Ovary (tissue), 7 donors: ENCODE measurements at regions not wholly inside any gene's neighbourhood (a gene's known extent, or its start where the extent isn't known, plus 50 kb on each side); places are given as distances from the start of the nearest gene placed in this dataset.
A peak's percentile ranks its signal among the peaks of the same experiment; 100 is the strongest.

ENCODE experiments used
- DNase-seq, 5 donors: peaks; one replicate each; pipeline ENCODE4 v3.0.0-alpha.2; 2019 to 2020
- H3K27ac ChIP-seq, 2 donors: fragments of 200-600 bp; one replicate each; pipeline versions ENCODE4 v1.5.1 to v1.8.0; 2019 to 2022
- H3K27me3 ChIP-seq: fragments of 200-600 bp; one replicate; pipeline ENCODE4 v1.8.0; 2022
- H3K36me3 ChIP-seq: fragments of 200-600 bp; sonication (generic); one replicate; pipeline ENCODE4 v1.5.1; 2019
- H3K4me1 ChIP-seq: one replicate; pipeline ENCODE4 v1.8.1; 2013; ENCODE audit warnings: mild to moderate bottlenecking, moderate library complexity; ENCODE audit not compliant: insufficient read depth
- H3K4me3 ChIP-seq: fragments of 200-600 bp; sonication (generic); one replicate; pipeline ENCODE4 v1.5.1; 2017
- H3K9me3 ChIP-seq, 2 donors: fragments of 200-600 bp in 1 of 2; sonication (generic) in 1 of 2; one replicate each; pipeline versions ENCODE4 v1.5.1 to v1.8.1; 2013 to 2019; ENCODE audit warnings: mild to moderate bottlenecking in 1 of 2, moderate library complexity in 1 of 2
- CTCF ChIP-seq, 3 donors: fragments of 450-650 bp in 2 of 3; fragments of 200-600 bp in 1 of 3; IDR thresholded peaks; one replicate each; pipeline versions ENCODE4 v1.5.1 to v1.8.0; 2016 to 2022; ENCODE audit warnings: antibody characterized with exemption in 3 of 3, mild to moderate bottlenecking in 1 of 3
- EP300 ChIP-seq: sonication (generic); formaldehyde crosslinking; IDR thresholded peaks from one replicate; pipeline ENCODE4 v1.6.1; 2017; ENCODE audit warnings: antibody characterized with exemption
- POLR2A ChIP-seq: fragments of 450-650 bp; IDR thresholded peaks from one replicate; pipeline ENCODE4 v1.6.1; 2017; ENCODE audit warnings: antibody characterized with exemption, mild to moderate bottlenecking, moderate library complexity
- WGBS, 3 donors: extraction: QIAGEN DNeasy Blood & Tissue Kit in 1 of 3; methylation state at CpG; one replicate each; pipeline versions ENCODE4 v1.1.5 to v1.1.7; 2013 to 2017; 5-methylcytosine and 5-hydroxymethylcytosine counted together
- intact Hi-C, 4 donors: fragments of 100-400 bp; cut with DNase I; formaldehyde crosslinking; loops; one replicate each; pipeline versions ENCODE4 v1.11.0 to v1.15.1; 2022 to 2023
- donor health status: DM: no; HTN: no; CAD: no; lungs with moderate emphysema.
- donor health status: DM: no; HTN: no; CAD: no.
- donor health status: Bipolar disorder and iron deficiency.
- donor health status: DM: no; HTN: no; CAD: no.
- donor health status: DM: yes; HTN: yes; CAD: no.

- H3K36me3 ChIP-seq, result no peaks in the 10 kb centered on the region
- DNase-seq, result peak in 2 of 5 donors; percentile 23 to 25
- TF ChIP-seq CTCF (IDR thresholded peaks at IDR 0.05) (no peak), EP300 (no peak), POLR2A (no peak)
- intact Hi-C loops, result no loop called here
- H3K9me3 ChIP-seq, result no peaks in the 10 kb centered on the region
- H3K27ac ChIP-seq, result no peak overlapping the region
- no peak overlapping the region for H3K4me3 ChIP-seq
- peaks cover 1% of the 10 kb centered on the region for H3K4me1 ChIP-seq
- no peaks in the 10 kb centered on the region for H3K27me3 ChIP-seq
- WGBS, 3 donors, result 18 to 49% (median 40%) methylated on average over 8 of the region's 8 CpGs
These were observed 482.5 kb downstream of the QKI start for GRCh38 chr6:163897030-163897429.

- H3K36me3 ChIP-seq, result no peaks in the 10 kb centered on the region
- H3K4me3 ChIP-seq, result no peak overlapping the region
- H3K9me3 ChIP-seq, result no peaks in the 10 kb centered on the region
- H3K27me3 ChIP-seq, result no peaks in the 10 kb centered on the region
- no peak for TF ChIP-seq EP300
- no peak for TF ChIP-seq POLR2A
- TF ChIP-seq CTCF (IDR thresholded peaks at IDR 0.05), result no peak
- H3K27ac ChIP-seq, result no peak overlapping the region
- intact Hi-C loops, result no loop called here
- H3K4me1 ChIP-seq, result peaks cover 1% of the 10 kb centered on the region
- no peak for DNase-seq
These were observed 480.6 kb downstream of the QKI start for GRCh38 chr6:163895162-163895561.

- no peak overlapping the region for H3K4me3 ChIP-seq
- H3K4me1 ChIP-seq, result peaks cover 1% of the 10 kb centered on the region
- no peaks in the 10 kb centered on the region for H3K36me3 ChIP-seq
- intact Hi-C loops, result no loop called here
- H3K9me3 ChIP-seq, result no peaks in the 10 kb centered on the region
- no peaks in the 10 kb centered on the region for H3K27me3 ChIP-seq
- no peak for DNase-seq
- no peak for TF ChIP-seq POLR2A
- TF ChIP-seq EP300, result no peak
- TF ChIP-seq CTCF (IDR thresholded peaks at IDR 0.05), result no peak
- 88 to 94% (median 93%) methylated on average over 4 of the region's 4 CpGs for WGBS, 3 donors
- H3K27ac ChIP-seq, result no peak overlapping the region
These were observed 479.2 kb downstream of the QKI start for GRCh38 chr6:163893609-163894189.

GRCh38 chr6:163892824-163893561, 478.5 kb downstream of the QKI start:
- Histone ChIP-seq H3K4me1 (peaks cover 1% of the 10 kb centered on the region), H3K27ac (no peak overlapping the region), H3K36me3 (no peaks in the 10 kb centered on the region), H3K9me3 (no peaks in the 10 kb centered on the region), H3K27me3 (no peaks in the 10 kb centered on the region), H3K4me3 (no peak overlapping the region)
- no peak for DNase-seq
- WGBS, 3 donors, result 86 to 90% (median 87%) methylated on average over 12 of the region's 12 CpGs
- TF ChIP-seq CTCF (IDR thresholded peaks at IDR 0.05) (no peak), POLR2A (no peak), EP300 (no peak)
- intact Hi-C loops, result no loop called here
